ENCODE measurements at regions not wholly inside any gene's neighbourhood (a gene's known extent, or its start where the extent isn't known, plus 50 kb on each side); places are given as distances from the start of the nearest gene placed in this dataset.
A peak's percentile ranks its signal among the peaks of the same experiment; 100 is the strongest.

DNA sequence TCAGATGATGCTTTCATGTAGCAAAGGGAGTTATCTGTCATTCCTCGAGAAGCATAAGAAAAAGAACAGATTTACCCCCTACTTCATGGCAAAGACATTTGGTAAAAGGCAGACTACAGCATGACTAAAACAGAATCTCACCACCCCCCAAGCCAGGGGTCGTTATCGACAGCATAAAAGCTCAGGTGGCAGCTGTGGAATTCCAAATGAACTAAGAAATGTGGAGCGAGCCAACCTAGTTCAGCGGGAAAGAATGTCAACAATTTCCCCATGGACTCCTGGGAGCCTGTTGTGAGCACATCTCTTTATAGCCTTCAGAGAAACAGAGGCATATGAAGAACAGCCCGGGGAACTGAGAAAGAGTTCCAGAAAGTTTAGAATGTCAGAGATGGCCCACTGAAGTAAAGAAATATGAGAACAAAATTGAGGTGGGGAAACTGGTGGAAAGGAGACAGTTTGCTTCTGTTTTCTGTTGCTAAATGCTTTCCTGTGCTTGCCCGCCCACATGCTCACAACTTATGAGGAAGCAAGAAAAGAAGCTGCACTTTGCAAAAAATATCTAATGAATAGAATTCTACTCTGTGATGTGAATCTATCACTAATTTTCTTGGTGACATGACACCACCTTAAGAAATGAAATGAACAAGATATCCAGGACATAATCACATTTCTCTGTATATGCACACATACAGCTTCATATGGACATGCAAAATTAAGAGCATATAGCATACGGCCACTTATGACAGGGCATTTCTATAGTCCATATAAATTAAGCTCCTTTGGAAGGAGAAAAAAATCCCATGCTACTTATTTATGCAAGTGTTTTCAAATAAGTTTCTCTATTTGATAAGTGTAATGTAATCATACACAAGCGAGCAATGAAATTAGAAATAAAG is 135.3 kb upstream of the MID1 start (continued):
- TF ChIP-seq TAF1 (IDR thresholded peaks at IDR 0.05; ENCODE audit: low read depth, low read length) (0 out of 2 replicates have a peak, but pooled peaks have one; percentile 20), CBX5 (IDR thresholded peaks at IDR 0.05; ENCODE audit: low read depth, low read length) (no peak), SP1 (IDR thresholded peaks at IDR 0.05; ENCODE audit: low read depth, low read length) (peak; percentile 71), SP2 (IDR thresholded peaks at IDR 0.05; ENCODE audit: low read length) (no peak), YY1 (IDR thresholded peaks at IDR 0.05; ENCODE audit: low read depth, low read length) (0 out of 2 replicates have a peak, but pooled peaks have one; percentile 10), EP300 (IDR thresholded peaks at IDR 0.05; ENCODE audit: borderline replicate concordance in 1 of 2, low read depth in 2 of 2, low read length in 2 of 2) (peak in 1 of 2 experiments; percentile 43; a peak in 1 of 3 replicates), ASH2L (IDR thresholded peaks at IDR 0.05; ENCODE audit: low read length) (peak; percentile 51)
